Uterus (tissue), 3 donors: ENCODE measurements at regions not wholly inside any gene's neighbourhood (a gene's known extent, or its start where the extent isn't known, plus 50 kb on each side); places are given as distances from the start of the nearest gene placed in this dataset.

Experiments used
- DNase-seq, 2 donors: peaks; one replicate each; pipeline ENCODE4 v3.0.0-alpha.2; 2019 to 2020
- H3K27ac ChIP-seq, 2 donors: fragments of 200-600 bp; sonication (generic); 1 replicate in 1 of 2; 2 replicates in 1 of 2; pipeline ENCODE4 v1.5.1; 2016 to 2018
- H3K27me3 ChIP-seq, 2 donors: fragments of 200-600 bp; sonication (generic); one replicate each; pipeline ENCODE4 v1.5.1; 2018 to 2019; ENCODE audit warnings: control low read depth in 1 of 2
- H3K36me3 ChIP-seq, 2 donors: fragments of 200-600 bp; sonication (generic); one replicate each; pipeline ENCODE4 v1.5.1; 2019; ENCODE audit warnings: control low read depth in 1 of 2
- H3K4me1 ChIP-seq, 2 donors: fragments of 200-600 bp; sonication (generic); one replicate each; pipeline ENCODE4 v1.5.1; 2018 to 2019; ENCODE audit warnings: control low read depth in 1 of 2
- H3K4me3 ChIP-seq, 2 donors: fragments of 200-600 bp; sonication (generic); 1 replicate in 1 of 2; 2 replicates in 1 of 2; pipeline ENCODE4 v1.5.1; 2018 to 2019; ENCODE audit warnings: mild to moderate bottlenecking in 1 of 2
- H3K9me3 ChIP-seq, 2 donors: fragments of 200-600 bp; sonication (generic); one replicate each; pipeline ENCODE4 v1.5.1; 2019; ENCODE audit warnings: control low read depth in 1 of 2
- CTCF ChIP-seq, 4 experiments: fragments of 200-600 bp in 2 of 4; fragments of 450-650 bp in 2 of 4; sonication (generic) in 2 of 4; IDR thresholded peaks; one replicate each; pipeline ENCODE4 v1.5.1; 2016 to 2019; ENCODE audit warnings: antibody characterized with exemption in 4 of 4, mild to moderate bottlenecking in 2 of 4, moderate library complexity in 1 of 4
- POLR2A ChIP-seq, 2 donors: fragments of 450-650 bp; IDR thresholded peaks; one replicate each; pipeline ENCODE4 v1.6.1; 2016; ENCODE audit warnings: antibody characterized with exemption in 2 of 2, mild to moderate bottlenecking in 1 of 2, moderate library complexity in 1 of 2
- intact Hi-C: fragments of 100-400 bp; cut with DNase I; formaldehyde crosslinking; loops from one replicate; pipeline ENCODE4 v1.15.1; 2023; ENCODE audit warnings: low total_unique reads
- donor health status: DM: yes; HTN: yes; CAD: no.

- no peak overlapping the region for H3K4me3 ChIP-seq
- no peaks in the 10 kb centered on the region for H3K36me3 ChIP-seq
- TF ChIP-seq CTCF (IDR thresholded peaks at IDR 0.05) (no peak), POLR2A (IDR thresholded peaks at IDR 0.05) (no peak)
- no peaks in the 10 kb centered on the region for H3K27me3 ChIP-seq
- H3K4me1 ChIP-seq, result no peaks in the 10 kb centered on the region
- DNase-seq, result no peak
- intact Hi-C loops, result no loop called here
- H3K9me3 ChIP-seq, result no peaks in the 10 kb centered on the region
- H3K27ac ChIP-seq, result no peak overlapping the region
These were observed 75.6 kb downstream of the SPRY2 start for GRCh38 chr13:80265348-80265747.

GRCh38 chr13:80263745-80264513, 77.0 kb downstream of the SPRY2 start:
- Histone ChIP-seq H3K27me3 (no peaks in the 10 kb centered on the region), H3K36me3 (no peaks in the 10 kb centered on the region), H3K27ac (no peak overlapping the region), H3K4me1 (no peaks in the 10 kb centered on the region), H3K9me3 (no peaks in the 10 kb centered on the region), H3K4me3 (no peak overlapping the region)
- TF ChIP-seq CTCF (IDR thresholded peaks at IDR 0.05) (no peak), POLR2A (IDR thresholded peaks at IDR 0.05) (no peak)
- DNase-seq, result no peak
- intact Hi-C loops, result no loop called here

GRCh38 chr13:80262051-80262695, 78.8 kb downstream of the SPRY2 start:
- Histone ChIP-seq H3K27ac (no peak overlapping the region), H3K9me3 (no peaks in the 10 kb centered on the region), H3K4me1 (no peaks in the 10 kb centered on the region), H3K27me3 (no peaks in the 10 kb centered on the region), H3K36me3 (no peaks in the 10 kb centered on the region), H3K4me3 (no peak overlapping the region)
- DNase-seq, result no peak
- intact Hi-C loops, result no loop called here
- TF ChIP-seq CTCF (IDR thresholded peaks at IDR 0.05) (no peak), POLR2A (IDR thresholded peaks at IDR 0.05) (no peak)

GRCh38 chr13:80259159-80259558, 81.8 kb downstream of the SPRY2 start:
- H3K4me3 ChIP-seq, result no peak overlapping the region
- no peaks in the 10 kb centered on the region for H3K4me1 ChIP-seq
- no peaks in the 10 kb centered on the region for H3K36me3 ChIP-seq
- no peaks in the 10 kb centered on the region for H3K27me3 ChIP-seq
- TF ChIP-seq CTCF (IDR thresholded peaks at IDR 0.05) (no peak), POLR2A (IDR thresholded peaks at IDR 0.05) (no peak)
- intact Hi-C loops, result no loop called here
- no peak overlapping the region for H3K27ac ChIP-seq
- DNase-seq, result no peak
- H3K9me3 ChIP-seq, result no peaks in the 10 kb centered on the region

- H3K9me3 ChIP-seq, result no peaks in the 10 kb centered on the region
- no peak overlapping the region for H3K4me3 ChIP-seq
- no peaks in the 10 kb centered on the region for H3K27me3 ChIP-seq
- intact Hi-C loops, result no loop called here
- no peak for TF ChIP-seq POLR2A (IDR thresholded peaks at IDR 0.05)
- no peak for TF ChIP-seq CTCF (IDR thresholded peaks at IDR 0.05)
- DNase-seq, result no peak
- no peaks in the 10 kb centered on the region for H3K4me1 ChIP-seq
- H3K36me3 ChIP-seq, result no peaks in the 10 kb centered on the region
- H3K27ac ChIP-seq, result no peak overlapping the region
These were observed 84.5 kb downstream of the SPRY2 start for GRCh38 chr13:80256352-80256932.
